A549 (cell line): ENCODE measurements at regions not wholly inside any gene's neighbourhood (a gene's known extent, or its start where the extent isn't known, plus 50 kb on each side); places are given as distances from the start of the nearest gene placed in this dataset.

ENCODE experiments used
- BHLHE40 ChIP-seq: IDR thresholded peaks from 2 replicates; pipeline ENCODE4 v1.6.1; 2012; ENCODE audit warnings: low read depth, low read length, inconsistent platforms
- JUNB ChIP-seq: fragments of >200 bp; sonication (Bioruptor Twin); formaldehyde crosslinking; IDR thresholded peaks from 2 replicates; pipeline ENCODE4 v1.6.1; 2016
- MYC ChIP-seq: IDR thresholded peaks from 2 replicates; pipeline ENCODE4 v1.6.1; 2012; ENCODE audit warnings: mild to moderate bottlenecking, inconsistent platforms, low read length, improper control_type of control experiment, borderline replicate concordance
- SREBF2 ChIP-seq: fragments of 450-650 bp; IDR thresholded peaks from 2 replicates; pipeline ENCODE4 v1.6.1; 2014; ENCODE audit warnings: mild to moderate bottlenecking, moderate library complexity
- TF ChIP-seq, protein P1 (sequence below): fragments of >200 bp; sonication (Bioruptor Twin); formaldehyde crosslinking; IDR thresholded peaks from 3 replicates; pipeline ENCODE4 v1.5.1; 2016
- TF ChIP-seq, protein P2 (sequence below): fragments of 250-450 bp; sonication (Bioruptor Pico); IDR thresholded peaks from 2 replicates; pipeline ENCODE4 v1.5.0; 2020; ENCODE audit warnings: low read depth, mild to moderate bottlenecking, moderate library complexity
- TF ChIP-seq, protein P3 (sequence below): IDR thresholded peaks from 2 replicates; pipeline ENCODE4 v1.6.1; 2012

DNA sequence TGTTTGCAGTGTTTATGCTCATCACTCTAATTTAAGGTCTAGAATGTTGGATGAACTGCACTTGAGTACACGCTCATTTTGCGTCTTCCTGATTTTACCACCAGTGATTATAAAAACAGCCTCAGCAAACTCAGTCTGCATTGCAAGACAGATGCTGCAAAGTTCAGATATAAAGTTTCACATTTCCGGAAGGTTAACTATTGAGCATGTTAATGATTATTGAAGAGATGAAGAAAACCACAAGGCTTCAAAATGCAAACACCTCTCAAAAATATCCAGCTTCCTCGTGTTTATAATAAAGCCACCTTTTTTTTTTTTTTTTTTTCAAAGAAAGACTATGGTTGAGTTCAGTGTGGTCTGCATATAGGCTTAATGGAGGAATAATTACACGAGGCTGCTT, 92.1 kb upstream of the BMP4 start:
- TF ChIP-seq, protein P1, sequence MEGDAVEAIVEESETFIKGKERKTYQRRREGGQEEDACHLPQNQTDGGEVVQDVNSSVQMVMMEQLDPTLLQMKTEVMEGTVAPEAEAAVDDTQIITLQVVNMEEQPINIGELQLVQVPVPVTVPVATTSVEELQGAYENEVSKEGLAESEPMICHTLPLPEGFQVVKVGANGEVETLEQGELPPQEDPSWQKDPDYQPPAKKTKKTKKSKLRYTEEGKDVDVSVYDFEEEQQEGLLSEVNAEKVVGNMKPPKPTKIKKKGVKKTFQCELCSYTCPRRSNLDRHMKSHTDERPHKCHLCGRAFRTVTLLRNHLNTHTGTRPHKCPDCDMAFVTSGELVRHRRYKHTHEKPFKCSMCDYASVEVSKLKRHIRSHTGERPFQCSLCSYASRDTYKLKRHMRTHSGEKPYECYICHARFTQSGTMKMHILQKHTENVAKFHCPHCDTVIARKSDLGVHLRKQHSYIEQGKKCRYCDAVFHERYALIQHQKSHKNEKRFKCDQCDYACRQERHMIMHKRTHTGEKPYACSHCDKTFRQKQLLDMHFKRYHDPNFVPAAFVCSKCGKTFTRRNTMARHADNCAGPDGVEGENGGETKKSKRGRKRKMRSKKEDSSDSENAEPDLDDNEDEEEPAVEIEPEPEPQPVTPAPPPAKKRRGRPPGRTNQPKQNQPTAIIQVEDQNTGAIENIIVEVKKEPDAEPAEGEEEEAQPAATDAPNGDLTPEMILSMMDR = no peak
- TF ChIP-seq, protein P2, sequence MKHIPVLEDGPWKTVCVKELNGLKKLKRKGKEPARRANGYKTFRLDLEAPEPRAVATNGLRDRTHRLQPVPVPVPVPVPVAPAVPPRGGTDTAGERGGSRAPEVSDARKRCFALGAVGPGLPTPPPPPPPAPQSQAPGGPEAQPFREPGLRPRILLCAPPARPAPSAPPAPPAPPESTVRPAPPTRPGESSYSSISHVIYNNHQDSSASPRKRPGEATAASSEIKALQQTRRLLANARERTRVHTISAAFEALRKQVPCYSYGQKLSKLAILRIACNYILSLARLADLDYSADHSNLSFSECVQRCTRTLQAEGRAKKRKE = no peak
- TF ChIP-seq, protein P3, sequence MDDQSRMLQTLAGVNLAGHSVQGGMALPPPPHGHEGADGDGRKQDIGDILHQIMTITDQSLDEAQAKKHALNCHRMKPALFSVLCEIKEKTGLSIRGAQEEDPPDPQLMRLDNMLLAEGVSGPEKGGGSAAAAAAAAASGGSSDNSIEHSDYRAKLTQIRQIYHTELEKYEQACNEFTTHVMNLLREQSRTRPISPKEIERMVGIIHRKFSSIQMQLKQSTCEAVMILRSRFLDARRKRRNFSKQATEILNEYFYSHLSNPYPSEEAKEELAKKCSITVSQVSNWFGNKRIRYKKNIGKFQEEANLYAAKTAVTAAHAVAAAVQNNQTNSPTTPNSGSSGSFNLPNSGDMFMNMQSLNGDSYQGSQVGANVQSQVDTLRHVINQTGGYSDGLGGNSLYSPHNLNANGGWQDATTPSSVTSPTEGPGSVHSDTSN = no peak
- TF ChIP-seq MYC = no peak
- no peak for TF ChIP-seq JUNB
- no peak for TF ChIP-seq BHLHE40
- no peak for TF ChIP-seq SREBF2
